DMS 273 treated with DMSO at 0.1 percent for 48 hours (cell line): ENCODE measurements at regions not wholly inside any gene's neighbourhood (a gene's known extent, or its start where the extent isn't known, plus 50 kb on each side); places are given as distances from the start of the nearest gene placed in this dataset.

Experiments
- DNase-seq: peaks from one replicate; lab custom pipeline; 2025; lab: John Stamatoyannopoulos, UW

GRCh38 chr11:70521475-70522308 lies 123.4 kb downstream of the CTTN start:
- no peak for DNase-seq

GRCh38 chr11:70522309-70522592 lies 123.9 kb downstream of the CTTN start:
- no peak for DNase-seq

GRCh38 chr11:70522593-70523311 lies 124.4 kb downstream of the CTTN start:
- peak; percentile 40 for DNase-seq

- DNase-seq = no peak
Observed at GRCh38 chr11:70523384-70524095, 125.2 kb downstream of the CTTN start.

GRCh38 chr11:70524096-70524922 lies 126.0 kb downstream of the CTTN start:
- DNase-seq = no peak

- DNase-seq = no peak
Observed at GRCh38 chr11:70525006-70525405, 126.7 kb downstream of the CTTN start.

GRCh38 chr11:70525466-70525865 lies 127.1 kb downstream of the CTTN start:
- no peak for DNase-seq

GRCh38 chr11:70526116-70527045 lies 128.1 kb downstream of the CTTN start:
- no peak for DNase-seq

- DNase-seq = no peak
Observed at GRCh38 chr11:70527046-70527395, 128.7 kb downstream of the CTTN start.

- DNase-seq = no peak
Observed at GRCh38 chr11:70527429-70528045, 129.2 kb downstream of the CTTN start.

GRCh38 chr11:70528046-70528793 lies 129.9 kb downstream of the CTTN start:
- DNase-seq = no peak

GRCh38 chr11:70528794-70529580 lies 130.7 kb downstream of the CTTN start:
- no peak for DNase-seq

GRCh38 chr11:70530010-70530409 lies 131.7 kb downstream of the CTTN start:
- DNase-seq = no peak

GRCh38 chr11:70530629-70531185 lies 132.4 kb downstream of the CTTN start:
- DNase-seq = no peak

GRCh38 chr11:70531281-70532065 lies 133.1 kb downstream of the CTTN start:
- DNase-seq = no peak

- DNase-seq = no peak
Observed at GRCh38 chr11:70532066-70532440, 133.7 kb downstream of the CTTN start.

GRCh38 chr11:70532731-70533130 lies 134.4 kb downstream of the CTTN start:
- no peak for DNase-seq
